Keratinocyte (primary cell): ENCODE measurements at regions not wholly inside any gene's neighbourhood (a gene's known extent, or its start where the extent isn't known, plus 50 kb on each side); places are given as distances from the start of the nearest gene placed in this dataset.

Experiments
- EZH2 ChIP-seq: IDR thresholded peaks from one replicate; pipeline ENCODE4 v1.6.1; 2012; ENCODE audit warnings: inconsistent platforms, mild to moderate bottlenecking, low read length, moderate library complexity
- TF ChIP-seq, protein P1 (sequence below), 3 experiments: IDR thresholded peaks in 1 of 3; conservative IDR thresholded peaks in 1 of 3; optimal IDR thresholded peaks in 1 of 3; 2 replicates in 2 of 3; 3 replicates in 1 of 3; pipeline versions ENCODE3 to v1.5.1; 2011; ENCODE audit warnings: low read length in 3 of 3, mild to moderate bottlenecking in 3 of 3, moderate library complexity in 2 of 3, control low read depth in 1 of 3, inconsistent platforms in 1 of 3; ENCODE audit not compliant: insufficient read depth in 2 of 3; ENCODE audit errors: extremely low read depth in 1 of 3

DNA sequence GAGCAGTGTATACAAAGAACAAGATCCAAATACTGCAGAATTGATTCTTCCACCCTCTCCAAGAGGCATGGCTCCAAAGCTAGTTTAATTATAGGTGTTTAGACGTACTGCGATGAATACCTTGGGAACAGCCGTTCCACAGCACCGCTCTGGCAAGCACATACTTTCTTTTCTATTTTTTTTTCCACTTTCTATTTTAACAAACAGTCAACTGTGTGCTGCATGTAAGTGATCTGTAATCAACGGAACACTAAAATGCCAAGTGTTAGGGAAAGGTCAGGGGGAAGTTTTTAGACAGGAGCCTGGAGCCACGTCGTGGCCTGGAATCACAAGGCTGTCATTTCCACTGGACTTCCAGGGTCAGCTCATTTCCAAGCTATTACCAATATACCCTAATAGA is 486.4 kb upstream of the DAB1 start:
- TF ChIP-seq, protein P1, sequence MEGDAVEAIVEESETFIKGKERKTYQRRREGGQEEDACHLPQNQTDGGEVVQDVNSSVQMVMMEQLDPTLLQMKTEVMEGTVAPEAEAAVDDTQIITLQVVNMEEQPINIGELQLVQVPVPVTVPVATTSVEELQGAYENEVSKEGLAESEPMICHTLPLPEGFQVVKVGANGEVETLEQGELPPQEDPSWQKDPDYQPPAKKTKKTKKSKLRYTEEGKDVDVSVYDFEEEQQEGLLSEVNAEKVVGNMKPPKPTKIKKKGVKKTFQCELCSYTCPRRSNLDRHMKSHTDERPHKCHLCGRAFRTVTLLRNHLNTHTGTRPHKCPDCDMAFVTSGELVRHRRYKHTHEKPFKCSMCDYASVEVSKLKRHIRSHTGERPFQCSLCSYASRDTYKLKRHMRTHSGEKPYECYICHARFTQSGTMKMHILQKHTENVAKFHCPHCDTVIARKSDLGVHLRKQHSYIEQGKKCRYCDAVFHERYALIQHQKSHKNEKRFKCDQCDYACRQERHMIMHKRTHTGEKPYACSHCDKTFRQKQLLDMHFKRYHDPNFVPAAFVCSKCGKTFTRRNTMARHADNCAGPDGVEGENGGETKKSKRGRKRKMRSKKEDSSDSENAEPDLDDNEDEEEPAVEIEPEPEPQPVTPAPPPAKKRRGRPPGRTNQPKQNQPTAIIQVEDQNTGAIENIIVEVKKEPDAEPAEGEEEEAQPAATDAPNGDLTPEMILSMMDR (optimal IDR thresholded peaks at IDR 0.05 in 1 of 3, IDR thresholded peaks at IDR 0.05 in 1 of 3, conservative IDR thresholded peaks at IDR 0.05 in 1 of 3; ENCODE audit: extremely low read depth in 1 of 3, insufficient read depth in 2 of 3, low read length in 3 of 3) = no peak
- no peak for TF ChIP-seq EZH2
